ENCODE measurements at regions not wholly inside any gene's neighbourhood (a gene's known extent, or its start where the extent isn't known, plus 50 kb on each side); places are given as distances from the start of the nearest gene placed in this dataset.

DNA sequence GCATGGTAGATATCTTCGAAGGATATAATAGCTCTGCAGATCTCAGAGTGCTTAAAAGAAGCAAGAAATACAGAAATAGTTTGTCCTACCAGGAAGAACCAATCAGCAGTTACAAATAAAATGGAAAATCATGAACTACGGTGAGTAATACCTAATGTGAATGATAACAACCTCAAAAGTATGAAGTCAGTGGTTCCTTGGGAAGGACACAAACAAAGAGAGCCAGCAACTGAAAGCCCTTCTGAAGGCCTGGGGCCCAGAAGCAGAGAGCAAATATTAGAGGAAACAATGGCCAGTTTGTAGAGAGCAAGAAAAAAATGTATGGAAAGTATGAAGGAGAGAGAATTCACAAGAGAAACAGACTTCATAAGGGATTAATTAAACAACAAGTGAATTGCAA, 226.8 kb upstream of the CHST9 start (continued):
- TF ChIP-seq, protein P1, sequence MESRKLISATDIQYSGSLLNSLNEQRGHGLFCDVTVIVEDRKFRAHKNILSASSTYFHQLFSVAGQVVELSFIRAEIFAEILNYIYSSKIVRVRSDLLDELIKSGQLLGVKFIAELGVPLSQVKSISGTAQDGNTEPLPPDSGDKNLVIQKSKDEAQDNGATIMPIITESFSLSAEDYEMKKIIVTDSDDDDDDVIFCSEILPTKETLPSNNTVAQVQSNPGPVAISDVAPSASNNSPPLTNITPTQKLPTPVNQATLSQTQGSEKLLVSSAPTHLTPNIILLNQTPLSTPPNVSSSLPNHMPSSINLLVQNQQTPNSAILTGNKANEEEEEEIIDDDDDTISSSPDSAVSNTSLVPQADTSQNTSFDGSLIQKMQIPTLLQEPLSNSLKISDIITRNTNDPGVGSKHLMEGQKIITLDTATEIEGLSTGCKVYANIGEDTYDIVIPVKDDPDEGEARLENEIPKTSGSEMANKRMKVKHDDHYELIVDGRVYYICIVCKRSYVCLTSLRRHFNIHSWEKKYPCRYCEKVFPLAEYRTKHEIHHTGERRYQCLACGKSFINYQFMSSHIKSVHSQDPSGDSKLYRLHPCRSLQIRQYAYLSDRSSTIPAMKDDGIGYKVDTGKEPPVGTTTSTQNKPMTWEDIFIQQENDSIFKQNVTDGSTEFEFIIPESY (IDR thresholded peaks at IDR 0.05; ENCODE audit: extremely low read depth, insufficient replicate concordance, low read length): no peak
- no peak for TF ChIP-seq EGR1 (IDR thresholded peaks at IDR 0.05; ENCODE audit: low read depth)

DNA sequence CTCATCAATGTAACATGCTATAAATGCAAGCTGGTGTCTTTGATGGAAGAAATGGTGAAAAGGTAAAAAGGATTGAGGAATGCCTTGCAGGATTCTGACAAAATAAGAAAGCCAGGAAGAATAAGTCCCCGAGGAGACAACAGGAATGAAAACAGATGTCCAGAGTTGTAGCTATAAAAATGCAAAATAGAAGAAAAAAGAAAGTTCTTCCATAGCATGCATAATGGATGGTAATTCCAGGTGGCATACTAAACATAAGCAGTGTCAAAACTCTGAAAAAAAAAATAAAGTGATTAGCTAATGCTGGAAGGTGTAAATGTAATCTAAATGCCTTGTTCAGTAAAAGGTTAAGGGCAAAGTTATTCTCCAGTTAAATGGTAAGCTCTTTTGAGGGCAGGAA, 225.9 kb upstream of the CHST9 start:
- no peaks in the 10 kb centered on the region for H3K36me3 ChIP-seq (ENCODE audit: control insufficient read depth in 1 of 2, insufficient read depth in 2 of 2, low read length in 2 of 2)
- CTCF ChIA-PET: no interaction called here

More for the DNA sequence above, 225.9 kb upstream of the CHST9 start:
- BruUV-seq (replicated peaks): no TSS peak
- Histone ChIP-seq H4K20me1 (ENCODE audit: insufficient read depth) (no peaks in the 10 kb centered on the region), H2AFZ (ENCODE audit: low read depth, low read length, poor library complexity, severe bottlenecking) (no peak overlapping the region), H3K9ac (ENCODE audit: low read length) (no peak overlapping the region), H3K27me3 (ENCODE audit: insufficient read depth, low read length) (no peaks in the 10 kb centered on the region), H3K4me2 (ENCODE audit: low read length) (no peak overlapping the region), H3K79me2 (ENCODE audit: insufficient read depth, low read length) (no peaks in the 10 kb centered on the region), H3K4me3 (replicated peaks in 1 of 2; ENCODE audit: low read depth in 1 of 2, low read length in 2 of 2) (no peak overlapping the region), H3K9me3 (ENCODE audit: control insufficient read depth in 1 of 2, insufficient read depth in 1 of 2, low read depth in 1 of 2, low read length in 2 of 2) (no peaks in the 10 kb centered on the region), H3K27ac (ENCODE audit: low read depth, low read length) (no peak overlapping the region), H3K9me2 (ENCODE audit: insufficient read depth) (no peaks in the 10 kb centered on the region), H3K4me1 (ENCODE audit: control insufficient read depth in 1 of 2, insufficient read depth in 2 of 2, low read length in 2 of 2) (no peaks in the 10 kb centered on the region)
- TF ChIP-seq, protein P1 (IDR thresholded peaks at IDR 0.05; ENCODE audit: extremely low read depth, insufficient replicate concordance, low read length): no peak
- TF ChIP-seq JUND (IDR thresholded peaks at IDR 0.05) (no peak), FOSL1 (IDR thresholded peaks at IDR 0.05; ENCODE audit: low read depth) (no peak), EZH2 (IDR thresholded peaks at IDR 0.05) (no peak), CEBPB (IDR thresholded peaks at IDR 0.05; ENCODE audit: low read depth) (no peak), CBX3 (IDR thresholded peaks at IDR 0.05; ENCODE audit: low read depth) (no peak), EZH2phosphoT487 (IDR thresholded peaks at IDR 0.05; ENCODE audit: borderline replicate concordance) (no peak), POLR2AphosphoS5 (IDR thresholded peaks at IDR 0.05; ENCODE audit: low read depth, low read length) (no peak), ZNF274 (IDR thresholded peaks at IDR 0.05; ENCODE audit: low read depth, low read length) (no peak), ZFX (IDR thresholded peaks at IDR 0.05) (no peak), ELF1 (IDR thresholded peaks at IDR 0.05; ENCODE audit: borderline replicate concordance, low read depth) (no peak), SRF (IDR thresholded peaks at IDR 0.05; ENCODE audit: low read depth) (no peak)
- TF ChIP-seq, protein P2, sequence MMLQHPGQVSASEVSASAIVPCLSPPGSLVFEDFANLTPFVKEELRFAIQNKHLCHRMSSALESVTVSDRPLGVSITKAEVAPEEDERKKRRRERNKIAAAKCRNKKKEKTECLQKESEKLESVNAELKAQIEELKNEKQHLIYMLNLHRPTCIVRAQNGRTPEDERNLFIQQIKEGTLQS (IDR thresholded peaks at IDR 0.05): no peak
- TF ChIP-seq, protein P3, sequence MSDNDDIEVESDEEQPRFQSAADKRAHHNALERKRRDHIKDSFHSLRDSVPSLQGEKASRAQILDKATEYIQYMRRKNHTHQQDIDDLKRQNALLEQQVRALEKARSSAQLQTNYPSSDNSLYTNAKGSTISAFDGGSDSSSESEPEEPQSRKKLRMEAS (IDR thresholded peaks at IDR 0.05): no peak
- TF ChIP-seq, protein P4, sequence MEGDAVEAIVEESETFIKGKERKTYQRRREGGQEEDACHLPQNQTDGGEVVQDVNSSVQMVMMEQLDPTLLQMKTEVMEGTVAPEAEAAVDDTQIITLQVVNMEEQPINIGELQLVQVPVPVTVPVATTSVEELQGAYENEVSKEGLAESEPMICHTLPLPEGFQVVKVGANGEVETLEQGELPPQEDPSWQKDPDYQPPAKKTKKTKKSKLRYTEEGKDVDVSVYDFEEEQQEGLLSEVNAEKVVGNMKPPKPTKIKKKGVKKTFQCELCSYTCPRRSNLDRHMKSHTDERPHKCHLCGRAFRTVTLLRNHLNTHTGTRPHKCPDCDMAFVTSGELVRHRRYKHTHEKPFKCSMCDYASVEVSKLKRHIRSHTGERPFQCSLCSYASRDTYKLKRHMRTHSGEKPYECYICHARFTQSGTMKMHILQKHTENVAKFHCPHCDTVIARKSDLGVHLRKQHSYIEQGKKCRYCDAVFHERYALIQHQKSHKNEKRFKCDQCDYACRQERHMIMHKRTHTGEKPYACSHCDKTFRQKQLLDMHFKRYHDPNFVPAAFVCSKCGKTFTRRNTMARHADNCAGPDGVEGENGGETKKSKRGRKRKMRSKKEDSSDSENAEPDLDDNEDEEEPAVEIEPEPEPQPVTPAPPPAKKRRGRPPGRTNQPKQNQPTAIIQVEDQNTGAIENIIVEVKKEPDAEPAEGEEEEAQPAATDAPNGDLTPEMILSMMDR (IDR thresholded peaks at IDR 0.05 in 2 of 3, conservative IDR thresholded peaks at IDR 0.05 in 1 of 3; ENCODE audit: borderline replicate concordance in 1 of 3, insufficient read depth in 1 of 3, low read depth in 2 of 3, low read length in 2 of 3): no peak
- DNase-seq (ENCODE audit: low read depth, low spot score) (no peak), ATAC-seq (no peak)
- intact Hi-C loops (cut with micrococcal nuclease): no loop called here
- POLR2A ChIA-PET: no interaction called here
- RAD21 ChIA-PET (ENCODE audit: low non-redundant PET in 1 of 2, low total read pairs in 2 of 2, uncharacterized antibody in 2 of 2, unreplicated experiment in 2 of 2): no interaction called here

Data from HCT116 (cell line).